ENCODE measurements at regions not wholly inside any gene's neighbourhood (a gene's known extent, or its start where the extent isn't known, plus 50 kb on each side); places are given as distances from the start of the nearest gene placed in this dataset.

GRCh38 chr4:1515156-1515555 lies 108.9 kb upstream of the NKX1-1 start:
- no peak for DNase-seq
- Histone ChIP-seq H3K27me3 (ENCODE audit: insufficient read depth, low read length, poor library complexity) (no peaks in the 10 kb centered on the region), H3K36me3 (ENCODE audit: insufficient read depth, low read length) (no peaks in the 10 kb centered on the region), H3K79me2 (ENCODE audit: insufficient read depth, low read length) (no peaks in the 10 kb centered on the region), H4K20me1 (ENCODE audit: insufficient read depth, low read length) (no peaks in the 10 kb centered on the region), H3K9me3 (ENCODE audit: insufficient read depth, low read length, severe bottlenecking) (no peaks in the 10 kb centered on the region), H3K4me3 (ENCODE audit: low read depth in 1 of 2, low read length in 2 of 2) (no peak overlapping the region), H3K4me2 (ENCODE audit: insufficient read depth, low read length) (no peak overlapping the region), H2AFZ (ENCODE audit: low read depth, low read length) (no peak overlapping the region), H3K9ac (ENCODE audit: low read depth, low read length) (no peak overlapping the region), H3K4me1 (ENCODE audit: insufficient read depth, low read length) (no peaks in the 10 kb centered on the region), H3K27ac (ENCODE audit: low read length) (no peak overlapping the region)
- ATAC-seq (ENCODE audit: insufficient read depth, low read depth): no peak
- no peak for TF ChIP-seq EZH2 (IDR thresholded peaks at IDR 0.05; ENCODE audit: borderline replicate concordance, low read depth, low read length, severe bottlenecking)
- no peak for TF ChIP-seq CTCF (IDR thresholded peaks at IDR 0.05; ENCODE audit: borderline replicate concordance, extremely low read depth, low read length, poor library complexity, severe bottlenecking)

- Histone ChIP-seq H4K20me1 (ENCODE audit: insufficient read depth, low read length) (no peaks in the 10 kb centered on the region), H3K36me3 (ENCODE audit: insufficient read depth, low read length) (no peaks in the 10 kb centered on the region), H3K9me3 (ENCODE audit: insufficient read depth, low read length, severe bottlenecking) (no peaks in the 10 kb centered on the region), H2AFZ (ENCODE audit: low read depth, low read length) (no peak overlapping the region), H3K27me3 (ENCODE audit: insufficient read depth, low read length, poor library complexity) (no peaks in the 10 kb centered on the region), H3K27ac (ENCODE audit: low read length) (no peak overlapping the region), H3K4me1 (ENCODE audit: insufficient read depth, low read length) (no peaks in the 10 kb centered on the region), H3K4me2 (ENCODE audit: insufficient read depth, low read length) (no peak overlapping the region), H3K4me3 (ENCODE audit: low read depth in 1 of 2, low read length in 2 of 2) (no peak overlapping the region), H3K79me2 (ENCODE audit: insufficient read depth, low read length) (no peaks in the 10 kb centered on the region), H3K9ac (ENCODE audit: low read depth, low read length) (no peak overlapping the region)
- no peak for TF ChIP-seq CTCF (IDR thresholded peaks at IDR 0.05; ENCODE audit: borderline replicate concordance, extremely low read depth, low read length, poor library complexity, severe bottlenecking)
- no peak for TF ChIP-seq EZH2 (IDR thresholded peaks at IDR 0.05; ENCODE audit: borderline replicate concordance, low read depth, low read length, severe bottlenecking)
- DNase-seq (no peak), ATAC-seq (ENCODE audit: insufficient read depth, low read depth) (no peak)
Measured at GRCh38 chr4:1514612-1515011, 108.4 kb upstream of the NKX1-1 start.

- no peaks in the 10 kb centered on the region for H3K79me2 ChIP-seq (ENCODE audit: insufficient read depth, low read length)
- TF ChIP-seq CTCF (IDR thresholded peaks at IDR 0.05; ENCODE audit: borderline replicate concordance, extremely low read depth, low read length, poor library complexity, severe bottlenecking) (no peak), EZH2 (IDR thresholded peaks at IDR 0.05; ENCODE audit: borderline replicate concordance, low read depth, low read length, severe bottlenecking) (no peak)
- no peak overlapping the region for H3K27ac ChIP-seq (ENCODE audit: low read length)
- H3K36me3 ChIP-seq (ENCODE audit: insufficient read depth, low read length): no peaks in the 10 kb centered on the region
- no peaks in the 10 kb centered on the region for H3K4me1 ChIP-seq (ENCODE audit: insufficient read depth, low read length)
- H3K27me3 ChIP-seq (ENCODE audit: insufficient read depth, low read length, poor library complexity): no peaks in the 10 kb centered on the region
- H3K4me3 ChIP-seq (ENCODE audit: low read depth in 1 of 2, low read length in 2 of 2): no peak overlapping the region
- DNase-seq (no peak), ATAC-seq (ENCODE audit: insufficient read depth, low read depth) (no peak)
- no peaks in the 10 kb centered on the region for H3K9me3 ChIP-seq (ENCODE audit: insufficient read depth, low read length, severe bottlenecking)
- no peak overlapping the region for H3K9ac ChIP-seq (ENCODE audit: low read depth, low read length)
- no peak overlapping the region for H2AFZ ChIP-seq (ENCODE audit: low read depth, low read length)
- H3K4me2 ChIP-seq (ENCODE audit: insufficient read depth, low read length): no peak overlapping the region
- no peaks in the 10 kb centered on the region for H4K20me1 ChIP-seq (ENCODE audit: insufficient read depth, low read length)
Measured at GRCh38 chr4:1513936-1514483, 107.8 kb upstream of the NKX1-1 start.
